ENCODE measurements at regions not wholly inside any gene's neighbourhood (a gene's known extent, or its start where the extent isn't known, plus 50 kb on each side); places are given as distances from the start of the nearest gene placed in this dataset.

DNA sequence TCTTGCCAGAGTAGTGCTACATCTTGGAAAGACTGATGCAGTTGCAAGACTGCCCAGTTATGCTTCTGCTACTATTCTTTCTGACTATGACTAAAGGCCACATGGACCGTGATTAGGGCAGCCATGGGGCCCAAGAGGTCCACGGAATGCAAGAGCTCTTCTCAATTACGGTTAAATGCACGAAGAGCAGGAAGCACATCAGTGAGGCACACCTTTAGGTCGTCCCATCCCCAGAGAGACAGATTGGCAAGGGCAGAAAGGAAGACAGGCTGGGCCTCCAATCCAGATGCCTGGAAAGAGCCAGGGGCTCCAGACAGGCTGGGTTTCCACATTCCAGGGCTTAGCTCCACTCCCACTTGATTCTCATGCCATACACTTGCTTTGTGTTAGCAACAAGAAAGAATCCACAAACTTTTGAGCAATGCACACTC, 132.3 kb upstream of the SLIT3 start:
- TF ChIP-seq TAF7 (tag; IDR thresholded peaks at IDR 0.05) (no peak), POLR2AphosphoS5 (IDR thresholded peaks at IDR 0.05; ENCODE audit: control insufficient read depth, insufficient read depth, low read depth, low read length) (no peak), TOE1 (IDR thresholded peaks at IDR 0.05; ENCODE audit: borderline replicate concordance) (no peak), TOE1 (CRISPR knock-in tag; IDR thresholded peaks at IDR 0.05; ENCODE audit: borderline replicate concordance, low read depth) (no peak)
- TF ChIP-seq, protein P1, sequence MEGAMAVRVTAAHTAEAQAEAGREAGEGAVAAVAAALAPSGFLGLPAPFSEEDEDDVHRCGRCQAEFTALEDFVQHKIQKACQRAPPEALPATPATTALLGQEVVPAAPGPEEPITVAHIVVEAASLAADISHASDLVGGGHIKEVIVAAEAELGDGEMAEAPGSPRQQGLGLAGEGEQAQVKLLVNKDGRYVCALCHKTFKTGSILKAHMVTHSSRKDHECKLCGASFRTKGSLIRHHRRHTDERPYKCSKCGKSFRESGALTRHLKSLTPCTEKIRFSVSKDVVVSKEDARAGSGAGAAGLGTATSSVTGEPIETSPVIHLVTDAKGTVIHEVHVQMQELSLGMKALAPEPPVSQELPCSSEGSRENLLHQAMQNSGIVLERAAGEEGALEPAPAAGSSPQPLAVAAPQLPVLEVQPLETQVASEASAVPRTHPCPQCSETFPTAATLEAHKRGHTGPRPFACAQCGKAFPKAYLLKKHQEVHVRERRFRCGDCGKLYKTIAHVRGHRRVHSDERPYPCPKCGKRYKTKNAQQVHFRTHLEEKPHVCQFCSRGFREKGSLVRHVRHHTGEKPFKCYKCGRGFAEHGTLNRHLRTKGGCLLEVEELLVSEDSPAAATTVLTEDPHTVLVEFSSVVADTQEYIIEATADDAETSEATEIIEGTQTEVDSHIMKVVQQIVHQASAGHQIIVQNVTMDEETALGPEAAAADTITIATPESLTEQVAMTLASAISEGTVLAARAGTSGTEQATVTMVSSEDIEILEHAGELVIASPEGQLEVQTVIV (CRISPR knock-in tag; IDR thresholded peaks at IDR 0.05; ENCODE audit: borderline replicate concordance): no peak
- Histone ChIP-seq H3K79me2 (ENCODE audit: control insufficient read depth, insufficient read depth, low read length) (no peaks in the 10 kb centered on the region), H4K20me1 (replicated peaks; ENCODE audit: control insufficient read depth, insufficient read depth, low read length) (no peaks in the 10 kb centered on the region; the same call in 1 of the 2 replicates), H3K36me3 (ENCODE audit: control insufficient read depth, insufficient read depth, low read length) (no peaks in the 10 kb centered on the region), H3K27me3 (ENCODE audit: control insufficient read depth in 2 of 2, insufficient read depth in 2 of 2, low read length in 2 of 2) (no peaks in the 10 kb centered on the region), H3K27ac (ENCODE audit: extremely low read depth, low read depth, low read length) (no peak overlapping the region), H2AFZ (ENCODE audit: low read depth, low read length) (no peak overlapping the region), H3K4me2 (ENCODE audit: insufficient read depth, low read length) (no peak overlapping the region), H3K9me1 (ENCODE audit: control insufficient read depth, insufficient read depth, low read length) (no peaks in the 10 kb centered on the region), H3K4me1 (replicated peaks in 1 of 2; ENCODE audit: control insufficient read depth in 2 of 2, insufficient read depth in 2 of 2, low read length in 2 of 2) (no peaks in the 10 kb centered on the region), H3K9ac (ENCODE audit: insufficient read depth in 1 of 2, low read depth in 2 of 2, low read length in 2 of 2) (no peak overlapping the region), H3K4me3 (no peak overlapping the region), H3K9me3 (replicated peaks; ENCODE audit: control insufficient read depth, insufficient read depth, low read depth, low read length) (no peaks in the 10 kb centered on the region)
- DNase-seq (ENCODE audit: extremely low read depth in 1 of 4, low spot score in 3 of 4): no peak
- 0% methylated on average over 5 of the region's 5 CpGs for WGBS (ENCODE audit: insufficient coverage, low coverage, missing lambda C conversion rate)
- ChIA-PET POLR2A (interaction anchor here (0.7 kb wide), 1 partner anchor 10 kb away, joined by 3 read pairs; no protein-coding TSS in a partner anchor), CTCF (ENCODE audit: low intra/inter-chr PET ratio) (no interaction called here)
- no peak for ATAC-seq
- no peak for FAIRE-seq
- in situ Hi-C loops (cut with MboI) (no loop called here), intact Hi-C loops (cut with micrococcal nuclease) (no loop called here)
- no TSS peak for BruUV-seq (replicated peaks)

Data from K562 (cell line).